IPS-15b (cell line): ENCODE measurements at regions not wholly inside any gene's neighbourhood (a gene's known extent, or its start where the extent isn't known, plus 50 kb on each side); places are given as distances from the start of the nearest gene placed in this dataset.

Experiments
- H3K27me3 ChIP-seq: one replicate; pipeline ENCODE4 v1.6.1; 2013; ENCODE audit warnings: low read length; ENCODE audit not compliant: control insufficient read depth, insufficient read depth
- H3K36me3 ChIP-seq: one replicate; pipeline ENCODE4 v1.6.1; 2013; ENCODE audit warnings: low read length; ENCODE audit not compliant: control insufficient read depth, insufficient read depth
- H3K4me1 ChIP-seq: one replicate; pipeline ENCODE4 v1.6.1; 2013; ENCODE audit warnings: mild to moderate bottlenecking, low read length; ENCODE audit not compliant: control insufficient read depth, insufficient read depth
- H3K4me3 ChIP-seq: one replicate; pipeline ENCODE4 v1.5.1; 2013; ENCODE audit warnings: low read depth, low read length
- H3K9ac ChIP-seq: one replicate; pipeline ENCODE4 v1.6.1; 2013; ENCODE audit warnings: low read depth, mild to moderate bottlenecking, low read length
- H3K9me3 ChIP-seq: one replicate; pipeline ENCODE4 v1.6.1; 2013; ENCODE audit warnings: mild to moderate bottlenecking, low read length; ENCODE audit not compliant: control insufficient read depth, insufficient read depth

DNA sequence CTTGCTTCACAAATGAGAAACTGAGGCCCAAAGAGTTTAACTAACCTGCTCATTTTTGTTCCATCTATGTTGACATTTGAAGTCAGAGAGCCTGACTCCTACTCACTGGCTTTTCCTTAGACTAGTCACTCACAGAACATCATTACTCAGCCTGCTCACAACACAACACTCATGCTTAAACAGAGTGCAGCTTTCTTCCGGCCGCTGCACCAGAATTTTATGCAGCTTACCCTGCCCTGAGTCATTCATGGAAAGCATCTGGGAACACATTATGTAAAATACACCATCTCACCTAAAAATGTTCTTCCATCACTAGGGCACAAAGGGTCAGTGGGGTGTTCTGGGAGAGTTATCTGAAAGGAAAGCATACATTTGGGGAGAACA, 303.4 kb downstream of the SPRY2 start:
- H3K4me3 ChIP-seq = no peak overlapping the region
- H3K4me1 ChIP-seq = no peaks in the 10 kb centered on the region
- no peak overlapping the region for H3K9ac ChIP-seq
- H3K36me3 ChIP-seq = no peaks in the 10 kb centered on the region
- no peaks in the 10 kb centered on the region for H3K27me3 ChIP-seq
- no peaks in the 10 kb centered on the region for H3K9me3 ChIP-seq

DNA sequence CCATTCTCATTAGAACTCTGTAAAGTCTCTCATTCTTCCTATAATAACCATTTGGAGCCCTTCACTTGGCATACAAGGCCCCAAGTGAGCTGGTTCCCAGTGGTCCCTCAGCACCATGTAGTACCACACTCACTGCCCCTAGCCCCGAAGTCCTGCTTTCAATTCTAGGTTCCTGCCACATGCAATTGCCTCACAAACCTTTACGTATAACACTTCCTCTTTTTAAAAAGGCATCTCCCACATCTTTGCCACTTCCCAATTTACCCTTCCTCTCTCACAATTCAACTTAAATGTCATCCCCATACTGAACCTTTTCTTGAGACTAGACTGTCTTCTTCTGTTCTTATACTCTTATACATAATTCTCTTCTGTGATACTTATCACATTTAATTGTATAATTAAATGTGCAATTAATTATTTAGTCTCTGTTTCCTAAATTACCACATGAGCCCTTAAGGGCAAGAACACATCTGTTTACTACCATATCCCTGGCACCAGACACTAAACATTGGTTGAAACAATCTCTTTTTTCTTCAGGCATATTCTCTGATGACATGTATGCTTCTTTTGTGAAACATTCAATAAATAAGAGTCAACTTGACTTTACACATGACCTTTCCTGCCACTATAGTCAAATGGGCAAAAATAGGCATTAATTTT, 304.0 kb downstream of the SPRY2 start:
- no peaks in the 10 kb centered on the region for H3K27me3 ChIP-seq
- H3K9me3 ChIP-seq = no peaks in the 10 kb centered on the region
- no peak overlapping the region for H3K4me3 ChIP-seq
- H3K36me3 ChIP-seq = no peaks in the 10 kb centered on the region
- H3K9ac ChIP-seq = no peak overlapping the region
- H3K4me1 ChIP-seq = no peaks in the 10 kb centered on the region

GRCh38 chr13:80035096-80035495, 305.8 kb downstream of the SPRY2 start:
- no peaks in the 10 kb centered on the region for H3K27me3 ChIP-seq
- no peaks in the 10 kb centered on the region for H3K4me1 ChIP-seq
- H3K4me3 ChIP-seq = no peak overlapping the region
- no peak overlapping the region for H3K9ac ChIP-seq
- H3K36me3 ChIP-seq = no peaks in the 10 kb centered on the region
- no peaks in the 10 kb centered on the region for H3K9me3 ChIP-seq

GRCh38 chr13:80033951-80034350, 307.0 kb downstream of the SPRY2 start:
- no peaks in the 10 kb centered on the region for H3K27me3 ChIP-seq
- no peaks in the 10 kb centered on the region for H3K4me1 ChIP-seq
- no peaks in the 10 kb centered on the region for H3K9me3 ChIP-seq
- H3K36me3 ChIP-seq = no peaks in the 10 kb centered on the region
- no peak overlapping the region for H3K4me3 ChIP-seq
- H3K9ac ChIP-seq = no peak overlapping the region

DNA sequence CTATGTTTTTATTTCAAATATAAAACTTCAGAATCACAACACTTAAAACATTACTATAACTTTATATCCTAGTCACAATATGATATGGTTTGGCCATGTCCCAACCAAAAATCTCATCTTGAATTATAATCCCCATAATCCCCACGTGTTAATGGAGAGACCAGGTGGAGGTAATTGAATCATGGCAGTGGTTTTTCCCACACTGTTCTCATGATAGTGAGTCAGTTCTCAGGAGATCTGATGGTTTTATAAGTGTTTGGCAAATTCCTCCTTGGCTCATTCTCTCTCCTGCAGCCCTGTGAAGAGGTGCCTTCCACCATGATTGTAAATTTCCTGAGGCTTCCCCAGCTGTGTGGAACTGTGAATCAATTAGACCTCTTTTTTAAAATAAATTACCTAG, 307.6 kb downstream of the SPRY2 start:
- no peaks in the 10 kb centered on the region for H3K9me3 ChIP-seq
- no peak overlapping the region for H3K4me3 ChIP-seq
- H3K4me1 ChIP-seq = no peaks in the 10 kb centered on the region
- no peak overlapping the region for H3K9ac ChIP-seq
- no peaks in the 10 kb centered on the region for H3K27me3 ChIP-seq
- H3K36me3 ChIP-seq = no peaks in the 10 kb centered on the region

GRCh38 chr13:80030491-80030890, 310.4 kb downstream of the SPRY2 start:
- no peaks in the 10 kb centered on the region for H3K9me3 ChIP-seq
- H3K4me3 ChIP-seq = no peak overlapping the region
- H3K9ac ChIP-seq = no peak overlapping the region
- no peaks in the 10 kb centered on the region for H3K36me3 ChIP-seq
- no peaks in the 10 kb centered on the region for H3K4me1 ChIP-seq
- H3K27me3 ChIP-seq = no peaks in the 10 kb centered on the region

DNA sequence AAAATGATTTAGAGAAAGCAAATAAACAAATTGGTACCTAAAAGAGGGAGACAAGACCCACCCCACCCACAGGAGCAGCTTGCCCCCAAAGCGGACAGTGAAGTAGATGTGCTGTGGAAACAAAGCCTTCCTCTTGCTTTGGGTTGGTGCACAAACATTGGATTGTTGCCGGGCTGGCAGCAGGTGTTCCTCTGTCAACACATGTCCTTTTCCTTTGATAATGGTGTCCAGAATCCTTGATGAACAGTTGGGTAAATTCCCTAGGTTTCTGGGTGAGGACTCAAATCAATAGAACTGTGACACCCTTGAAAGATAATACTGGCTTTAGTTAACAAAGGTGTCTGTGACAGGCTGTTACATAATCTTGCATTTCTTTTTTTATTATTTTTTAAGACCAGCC, 311.8 kb downstream of the SPRY2 start:
- H3K9ac ChIP-seq = no peak overlapping the region
- H3K9me3 ChIP-seq = no peaks in the 10 kb centered on the region
- no peaks in the 10 kb centered on the region for H3K27me3 ChIP-seq
- no peaks in the 10 kb centered on the region for H3K4me1 ChIP-seq
- no peak overlapping the region for H3K4me3 ChIP-seq
- H3K36me3 ChIP-seq = no peaks in the 10 kb centered on the region

DNA sequence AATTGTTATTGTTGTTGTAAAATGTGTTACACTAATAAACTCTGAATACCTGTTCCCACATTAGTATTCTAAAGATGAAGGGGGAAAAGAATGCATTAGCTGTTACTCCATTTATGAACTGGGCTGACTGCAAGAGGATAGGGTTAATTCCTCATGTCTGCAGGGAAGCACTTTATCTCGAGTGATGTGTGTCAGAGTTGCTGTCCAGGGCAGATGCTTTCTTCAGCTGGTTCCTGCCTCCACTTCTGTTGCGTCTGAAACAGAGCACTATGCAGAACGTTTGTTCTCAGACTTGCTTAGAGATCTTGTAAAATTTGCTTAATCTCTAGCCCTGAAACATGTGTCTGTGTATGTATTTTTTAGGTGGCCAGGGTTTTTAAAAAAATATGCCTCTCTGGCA, 318.8 kb downstream of the SPRY2 start:
- Histone ChIP-seq H3K36me3 (no peaks in the 10 kb centered on the region), H3K4me3 (no peak overlapping the region), H3K4me1 (peaks cover 2% of the 10 kb centered on the region), H3K27me3 (no peaks in the 10 kb centered on the region), H3K9ac (no peak overlapping the region), H3K9me3 (no peaks in the 10 kb centered on the region)

- Histone ChIP-seq H3K36me3 (no peaks in the 10 kb centered on the region), H3K9me3 (no peaks in the 10 kb centered on the region), H3K4me1 (no peaks in the 10 kb centered on the region), H3K4me3 (no peak overlapping the region), H3K27me3 (no peaks in the 10 kb centered on the region), H3K9ac (no peak overlapping the region)
These were observed 328.7 kb downstream of the SPRY2 start for GRCh38 chr13:80012251-80012650.

DNA sequence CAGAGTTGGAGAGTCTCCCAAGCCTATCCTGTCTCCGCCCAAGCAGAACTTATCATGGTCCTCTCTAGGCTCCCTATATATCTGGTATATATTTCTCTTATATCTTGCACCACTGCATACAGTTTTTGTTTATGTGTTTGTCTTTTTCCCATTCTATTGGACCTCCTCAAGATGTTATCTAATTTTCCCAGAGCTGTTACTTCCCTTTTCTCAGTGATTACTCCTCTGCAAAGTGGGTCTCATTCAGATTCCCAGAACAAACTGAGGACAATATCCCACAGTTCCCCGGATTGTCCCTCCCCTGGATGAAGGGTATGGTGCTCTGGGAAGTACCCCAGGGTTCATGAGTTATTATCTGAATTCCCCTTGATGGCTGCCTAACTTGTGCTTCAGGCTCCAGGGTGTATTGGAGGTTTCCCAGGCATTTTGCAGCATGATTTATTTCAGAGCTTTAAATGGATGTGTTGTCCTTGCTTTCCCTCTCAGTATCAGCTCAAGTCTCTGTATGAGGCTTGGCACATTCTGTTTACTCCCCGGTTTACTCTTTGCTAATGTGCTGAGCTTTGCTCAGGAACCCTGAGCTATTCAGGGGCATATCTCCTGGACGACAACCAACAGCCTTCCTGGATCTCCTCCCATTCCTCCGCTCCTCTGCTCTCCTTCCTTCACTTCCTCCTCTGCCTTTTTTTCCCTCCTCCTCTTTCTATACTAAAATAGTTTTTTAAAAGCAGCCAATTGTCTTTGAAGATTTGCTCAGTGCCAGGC, 329.3 kb downstream of the SPRY2 start:
- Histone ChIP-seq H3K9ac (no peak overlapping the region), H3K4me3 (no peak overlapping the region), H3K27me3 (no peaks in the 10 kb centered on the region), H3K9me3 (no peaks in the 10 kb centered on the region), H3K4me1 (no peaks in the 10 kb centered on the region), H3K36me3 (no peaks in the 10 kb centered on the region)

DNA sequence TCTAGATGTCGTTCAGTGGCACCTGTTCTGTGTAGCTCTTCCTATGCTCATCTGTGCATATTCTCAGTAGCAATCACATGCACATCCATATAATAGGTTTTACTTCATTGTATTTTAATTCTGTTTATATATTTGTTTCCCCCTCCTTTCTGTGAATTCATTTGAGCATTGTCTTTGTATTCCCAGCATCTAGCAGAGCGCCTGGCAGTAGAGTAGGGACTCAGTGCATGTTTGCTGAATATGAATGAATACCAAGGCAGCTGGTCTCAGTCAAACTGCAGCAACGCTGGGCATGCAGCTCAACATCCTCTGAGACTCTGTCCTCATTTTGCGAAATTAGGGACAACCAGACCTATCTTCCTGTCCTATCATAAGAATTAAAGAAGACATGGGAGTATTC, 330.1 kb downstream of the SPRY2 start:
- H3K27me3 ChIP-seq = no peaks in the 10 kb centered on the region
- H3K9ac ChIP-seq = no peak overlapping the region
- H3K4me3 ChIP-seq = no peak overlapping the region
- H3K36me3 ChIP-seq = no peaks in the 10 kb centered on the region
- H3K9me3 ChIP-seq = no peaks in the 10 kb centered on the region
- H3K4me1 ChIP-seq = no peaks in the 10 kb centered on the region

DNA sequence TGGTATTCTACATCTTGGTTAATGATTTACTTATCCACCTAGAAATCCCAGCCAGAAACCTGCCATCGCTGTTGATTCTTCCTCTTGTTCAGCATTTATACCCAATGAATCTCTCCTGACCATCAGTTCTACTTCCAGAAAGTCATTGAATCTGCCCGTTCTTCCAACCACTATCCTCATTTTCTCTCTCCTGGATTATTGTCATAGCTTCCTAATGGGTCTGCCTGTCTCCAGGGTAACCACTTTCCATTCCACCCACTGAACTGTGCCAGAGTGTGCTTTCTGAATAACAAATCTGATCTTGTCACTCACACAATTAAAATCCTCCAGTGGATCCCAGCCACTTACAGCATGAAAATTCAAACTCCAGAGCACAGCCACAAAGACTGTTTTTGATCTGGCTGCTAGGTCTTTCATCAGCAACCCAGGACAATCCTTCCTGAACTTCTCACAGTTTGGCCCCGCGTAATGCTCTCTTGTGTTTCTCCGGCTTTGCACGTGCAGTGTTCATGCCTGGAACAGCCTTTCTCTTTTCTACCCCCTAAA, 330.6 kb downstream of the SPRY2 start:
- no peaks in the 10 kb centered on the region for H3K4me1 ChIP-seq
- H3K9ac ChIP-seq = no peak overlapping the region
- H3K27me3 ChIP-seq = no peaks in the 10 kb centered on the region
- no peaks in the 10 kb centered on the region for H3K36me3 ChIP-seq
- no peak overlapping the region for H3K4me3 ChIP-seq
- H3K9me3 ChIP-seq = no peaks in the 10 kb centered on the region
